Panc1 (cell line): ENCODE measurements at regions not wholly inside any gene's neighbourhood (a gene's known extent, or its start where the extent isn't known, plus 50 kb on each side); places are given as distances from the start of the nearest gene placed in this dataset.

Experiments
- ATAC-seq: fragments of 200-7000 bp; cut with Tn5 transposase; 2 replicates; pipeline ENCODE4 v1.9.1; 2020; ENCODE audit warnings: mild to moderate bottlenecking, moderate library complexity
- BruUV-seq: library from RNA; stranded (reverse); fragments of 400-500 nt; replicated peaks from 2 replicates; lab custom pipeline; 2021; lab: Mats Ljungman, UMichigan
- CTCF ChIA-PET: fragments of 300-600 bp; sonication (Branson Sonifier 250); formaldehyde crosslinking; loops from one replicate; lab custom pipeline; 2022; ENCODE audit warnings: antibody characterized with exemption; lab: Charles Lee
- POLR2A ChIA-PET: fragments of 300-600 bp; sonication (Branson Sonifier 250); formaldehyde crosslinking; loops from one replicate; lab custom pipeline; 2022; ENCODE audit warnings: antibody characterized with exemption; lab: Charles Lee
- DNase-seq: peaks from one replicate; pipeline ENCODE4 v3.0.0-alpha.2; 2010; ENCODE audit warnings: low read depth, low spot score
- H3K27ac ChIP-seq: 2 replicates; pipeline ENCODE4 v1.5.1; 2011; ENCODE audit warnings: mild to moderate bottlenecking, low read length, inconsistent platforms
- H3K27me3 ChIP-seq: fragments of 200-500 bp; sonication (Bioruptor generic); 2 replicates; pipeline ENCODE4 v1.6.0; 2014; ENCODE audit warnings: low read length, inconsistent platforms; ENCODE audit not compliant: control insufficient read depth, insufficient read depth
- H3K36me3 ChIP-seq: fragments of 200-500 bp; sonication (Bioruptor generic); 2 replicates; pipeline ENCODE4 v1.5.1; 2014; ENCODE audit warnings: inconsistent platforms, mild to moderate bottlenecking, low read length, moderate library complexity; ENCODE audit not compliant: control insufficient read depth, insufficient read depth
- H3K4me1 ChIP-seq: 2 replicates; pipeline ENCODE4 v1.5.1; 2011; ENCODE audit warnings: inconsistent platforms, mild to moderate bottlenecking, low read length, moderate library complexity; ENCODE audit not compliant: control insufficient read depth, insufficient read depth
- H3K4me3 ChIP-seq, 2 experiments: 2 replicates each; pipeline ENCODE4 v1.5.1; 2011 to 2012; ENCODE audit warnings: low read depth in 2 of 2, low read length in 2 of 2, mild to moderate bottlenecking in 2 of 2, inconsistent platforms in 1 of 2, moderate library complexity in 1 of 2
- H3K9me3 ChIP-seq: fragments of 200-500 bp; sonication (Bioruptor generic); 2 replicates; pipeline ENCODE4 v1.5.1; 2014; ENCODE audit warnings: low read depth, mild to moderate bottlenecking, inconsistent platforms, low read length, moderate library complexity; ENCODE audit not compliant: control insufficient read depth, insufficient read depth
- POLR2AphosphoS5 ChIP-seq: IDR thresholded peaks from 2 replicates; pipeline ENCODE4 v1.6.1; 2012; ENCODE audit warnings: mild to moderate bottlenecking, low read depth, low read length, moderate library complexity
- SIN3A ChIP-seq: IDR thresholded peaks from 2 replicates; pipeline ENCODE4 v1.6.1; 2012; ENCODE audit warnings: low read depth, mild to moderate bottlenecking, low read length, moderate library complexity, borderline replicate concordance; ENCODE audit not compliant: insufficient read depth
- TCF7L2 ChIP-seq: IDR thresholded peaks from 2 replicates; pipeline ENCODE4 v1.6.1; 2011; ENCODE audit warnings: mild to moderate bottlenecking, low read depth, low read length, inconsistent platforms
- in situ Hi-C: cut with HindIII; loops from 2 replicates; pipeline ENCODE4 v1.10.0; 2016; ENCODE audit warnings: low sequenced_read_pairs, low pct_unique_long_range_greater_than_20kb
- intact Hi-C: fragments of 100-400 bp; cut with micrococcal nuclease; formaldehyde crosslinking; loops from one replicate; pipeline ENCODE4 v1.10.0; 2022; ENCODE audit not compliant: unreplicated experiment
- TF ChIP-seq, protein P1 (sequence below), 2 experiments: IDR thresholded peaks; 2 replicates each; pipeline ENCODE4 v1.6.1; 2011 to 2012; ENCODE audit warnings: low read depth in 2 of 2, control low read depth in 1 of 2, low read length in 1 of 2, mild to moderate bottlenecking in 1 of 2, moderate library complexity in 1 of 2; ENCODE audit not compliant: insufficient read depth in 1 of 2
- TF ChIP-seq, protein P2 (sequence below): fragments of 450-650 bp; IDR thresholded peaks from 2 replicates; pipeline ENCODE4 v1.5.1; 2017; ENCODE audit warnings: mild to moderate bottlenecking

DNA sequence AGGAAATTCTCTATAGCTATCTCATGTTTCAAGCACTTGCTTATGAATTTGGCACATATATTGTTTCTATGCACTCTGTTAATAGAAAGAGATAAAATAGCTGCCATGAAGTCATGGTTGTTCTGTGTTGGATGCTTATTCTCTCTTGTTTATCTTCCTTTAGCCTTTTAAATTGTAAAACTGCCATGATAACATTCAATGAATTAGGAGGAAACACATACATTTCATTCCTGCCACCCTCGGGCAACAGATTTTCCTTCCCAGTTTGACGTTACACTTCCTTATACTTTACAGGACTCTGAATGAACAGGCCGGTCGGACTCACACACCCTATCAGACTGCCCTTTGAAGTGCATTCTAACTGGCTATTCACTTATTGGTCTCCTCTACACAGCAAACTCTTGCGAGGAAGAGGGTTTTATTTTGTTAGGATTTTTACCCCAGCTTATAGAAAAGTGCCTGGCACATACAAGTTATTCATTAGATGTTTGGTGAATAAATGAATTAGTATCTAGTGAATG is 65.7 kb upstream of the FERD3L start:
- H3K36me3 ChIP-seq = no peaks in the 10 kb centered on the region
- no peaks in the 10 kb centered on the region for H3K27me3 ChIP-seq
- TF ChIP-seq TCF7L2 (no peak), SIN3A (no peak)
- in situ Hi-C loops (no loop called here), intact Hi-C loops (no loop called here)
- no peak for ATAC-seq
- ChIA-PET POLR2A (no interaction called here), CTCF (no interaction called here)
- H3K4me3 ChIP-seq = no peak overlapping the region
- H3K4me1 ChIP-seq = no peaks in the 10 kb centered on the region; the same call in 1 of the 2 replicates
- BruUV-seq = no TSS peak
- no peaks in the 10 kb centered on the region for H3K9me3 ChIP-seq
- no peak overlapping the region for H3K27ac ChIP-seq
- DNase-seq = no peak

DNA sequence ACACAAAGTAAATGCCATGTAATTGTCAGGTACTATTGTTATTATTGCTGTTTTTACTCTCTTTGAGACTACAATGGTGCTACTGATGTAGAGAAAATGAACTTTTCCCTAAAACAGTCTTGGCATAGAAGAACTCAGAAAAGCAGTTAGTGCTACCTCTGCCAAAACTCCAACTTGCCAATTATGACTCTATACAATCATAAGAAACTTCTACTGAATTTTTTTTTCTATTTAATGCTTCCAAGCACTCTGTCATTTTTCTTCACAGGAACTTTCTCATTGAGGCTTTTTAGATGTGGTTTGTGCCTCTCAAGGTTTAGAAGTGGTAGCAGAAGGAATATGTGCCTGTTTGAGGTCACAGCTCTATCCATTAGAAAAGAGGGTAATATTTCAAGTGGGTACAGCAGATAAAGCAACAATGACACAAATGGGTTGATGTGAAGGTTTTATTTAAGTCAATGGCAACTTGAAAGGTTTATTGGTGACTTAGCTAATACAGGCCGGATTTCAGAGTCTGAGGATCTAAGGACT is 64.0 kb upstream of the FERD3L start:
- Histone ChIP-seq H3K27ac (no peak overlapping the region), H3K36me3 (no peaks in the 10 kb centered on the region), H3K4me3 (no peak overlapping the region), H3K27me3 (no peaks in the 10 kb centered on the region), H3K4me1 (no peaks in the 10 kb centered on the region; the same call in 1 of the 2 replicates), H3K9me3 (no peaks in the 10 kb centered on the region)
- no TSS peak for BruUV-seq
- intact Hi-C loops = no loop called here
- POLR2A ChIA-PET = no interaction called here
- CTCF ChIA-PET = no interaction called here
- TF ChIP-seq POLR2AphosphoS5 = no peak
- TF ChIP-seq TCF7L2 = no peak
- TF ChIP-seq, protein P1, sequence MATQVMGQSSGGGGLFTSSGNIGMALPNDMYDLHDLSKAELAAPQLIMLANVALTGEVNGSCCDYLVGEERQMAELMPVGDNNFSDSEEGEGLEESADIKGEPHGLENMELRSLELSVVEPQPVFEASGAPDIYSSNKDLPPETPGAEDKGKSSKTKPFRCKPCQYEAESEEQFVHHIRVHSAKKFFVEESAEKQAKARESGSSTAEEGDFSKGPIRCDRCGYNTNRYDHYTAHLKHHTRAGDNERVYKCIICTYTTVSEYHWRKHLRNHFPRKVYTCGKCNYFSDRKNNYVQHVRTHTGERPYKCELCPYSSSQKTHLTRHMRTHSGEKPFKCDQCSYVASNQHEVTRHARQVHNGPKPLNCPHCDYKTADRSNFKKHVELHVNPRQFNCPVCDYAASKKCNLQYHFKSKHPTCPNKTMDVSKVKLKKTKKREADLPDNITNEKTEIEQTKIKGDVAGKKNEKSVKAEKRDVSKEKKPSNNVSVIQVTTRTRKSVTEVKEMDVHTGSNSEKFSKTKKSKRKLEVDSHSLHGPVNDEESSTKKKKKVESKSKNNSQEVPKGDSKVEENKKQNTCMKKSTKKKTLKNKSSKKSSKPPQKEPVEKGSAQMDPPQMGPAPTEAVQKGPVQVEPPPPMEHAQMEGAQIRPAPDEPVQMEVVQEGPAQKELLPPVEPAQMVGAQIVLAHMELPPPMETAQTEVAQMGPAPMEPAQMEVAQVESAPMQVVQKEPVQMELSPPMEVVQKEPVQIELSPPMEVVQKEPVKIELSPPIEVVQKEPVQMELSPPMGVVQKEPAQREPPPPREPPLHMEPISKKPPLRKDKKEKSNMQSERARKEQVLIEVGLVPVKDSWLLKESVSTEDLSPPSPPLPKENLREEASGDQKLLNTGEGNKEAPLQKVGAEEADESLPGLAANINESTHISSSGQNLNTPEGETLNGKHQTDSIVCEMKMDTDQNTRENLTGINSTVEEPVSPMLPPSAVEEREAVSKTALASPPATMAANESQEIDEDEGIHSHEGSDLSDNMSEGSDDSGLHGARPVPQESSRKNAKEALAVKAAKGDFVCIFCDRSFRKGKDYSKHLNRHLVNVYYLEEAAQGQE (IDR thresholded peaks at IDR 0.05; ENCODE audit: insufficient read depth in 1 of 2, low read depth in 2 of 2, low read length in 1 of 2) = no peak
- no peak for TF ChIP-seq SIN3A
- TF ChIP-seq, protein P2, sequence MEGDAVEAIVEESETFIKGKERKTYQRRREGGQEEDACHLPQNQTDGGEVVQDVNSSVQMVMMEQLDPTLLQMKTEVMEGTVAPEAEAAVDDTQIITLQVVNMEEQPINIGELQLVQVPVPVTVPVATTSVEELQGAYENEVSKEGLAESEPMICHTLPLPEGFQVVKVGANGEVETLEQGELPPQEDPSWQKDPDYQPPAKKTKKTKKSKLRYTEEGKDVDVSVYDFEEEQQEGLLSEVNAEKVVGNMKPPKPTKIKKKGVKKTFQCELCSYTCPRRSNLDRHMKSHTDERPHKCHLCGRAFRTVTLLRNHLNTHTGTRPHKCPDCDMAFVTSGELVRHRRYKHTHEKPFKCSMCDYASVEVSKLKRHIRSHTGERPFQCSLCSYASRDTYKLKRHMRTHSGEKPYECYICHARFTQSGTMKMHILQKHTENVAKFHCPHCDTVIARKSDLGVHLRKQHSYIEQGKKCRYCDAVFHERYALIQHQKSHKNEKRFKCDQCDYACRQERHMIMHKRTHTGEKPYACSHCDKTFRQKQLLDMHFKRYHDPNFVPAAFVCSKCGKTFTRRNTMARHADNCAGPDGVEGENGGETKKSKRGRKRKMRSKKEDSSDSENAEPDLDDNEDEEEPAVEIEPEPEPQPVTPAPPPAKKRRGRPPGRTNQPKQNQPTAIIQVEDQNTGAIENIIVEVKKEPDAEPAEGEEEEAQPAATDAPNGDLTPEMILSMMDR = no peak
- in situ Hi-C loops = no loop called here
- no peak for ATAC-seq
- no peak for DNase-seq

DNA sequence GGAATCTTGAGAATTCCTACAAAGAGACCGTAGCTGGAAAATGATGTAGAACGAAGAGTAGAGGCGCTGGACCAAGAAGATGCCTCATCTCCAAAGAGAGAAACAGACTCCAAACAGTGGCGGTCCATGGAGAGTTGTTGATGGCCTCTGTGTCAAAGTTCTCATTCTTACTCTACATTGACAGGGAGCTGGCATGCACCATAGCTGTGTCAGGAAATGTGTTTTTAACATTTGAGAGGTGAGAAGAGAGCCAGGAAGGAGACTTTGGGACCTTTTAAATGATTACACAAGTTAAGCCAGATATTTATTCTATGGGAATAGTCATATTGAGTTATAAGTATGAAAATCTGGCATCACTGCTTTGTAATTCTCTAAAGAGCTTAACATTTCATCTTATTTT is 61.5 kb upstream of the FERD3L start:
- ChIA-PET CTCF (no interaction called here), POLR2A (no interaction called here)
- Histone ChIP-seq H3K27me3 (no peaks in the 10 kb centered on the region), H3K36me3 (no peaks in the 10 kb centered on the region), H3K27ac (no peak overlapping the region), H3K9me3 (no peaks in the 10 kb centered on the region), H3K4me1 (no peaks in the 10 kb centered on the region; the same call in 1 of the 2 replicates), H3K4me3 (no peak overlapping the region)
- TF ChIP-seq, protein P2 = no peak
- TF ChIP-seq POLR2AphosphoS5 (no peak), SIN3A (no peak), TCF7L2 (no peak)
- TF ChIP-seq, protein P1 (IDR thresholded peaks at IDR 0.05; ENCODE audit: insufficient read depth in 1 of 2, low read depth in 2 of 2, low read length in 1 of 2) = no peak
- BruUV-seq = no TSS peak
- DNase-seq (no peak), ATAC-seq (no peak)
- in situ Hi-C loops = no loop called here
- intact Hi-C loops = no loop called here
